H1 (cell line): ENCODE measurements at regions not wholly inside any gene's neighbourhood (a gene's known extent, or its start where the extent isn't known, plus 50 kb on each side); places are given as distances from the start of the nearest gene placed in this dataset.

Experiments used
- BCL11A ChIP-seq, 2 experiments: IDR thresholded peaks; one replicate each; pipeline ENCODE4 v1.6.1; 2011; ENCODE audit warnings: low read depth in 2 of 2, low read length in 2 of 2, mild to moderate bottlenecking in 2 of 2
- CTCF ChIP-seq, 3 experiments: IDR thresholded peaks; 1 replicate in 2 of 3; 2 replicates in 1 of 3; pipeline versions ENCODE4 v1.5.1 to v1.6.1; 2011; ENCODE audit warnings: low read length in 3 of 3, mild to moderate bottlenecking in 3 of 3, inconsistent platforms in 2 of 3, low read depth in 1 of 3, moderate library complexity in 1 of 3; ENCODE audit not compliant: insufficient read depth in 1 of 3; ENCODE audit errors: control extremely low read depth in 1 of 3
- EP300 ChIP-seq, 2 experiments: IDR thresholded peaks; 1 replicate in 1 of 2; 2 replicates in 1 of 2; pipeline ENCODE4 v1.6.1; 2011 to 2012; ENCODE audit warnings: low read depth in 2 of 2, low read length in 2 of 2, mild to moderate bottlenecking in 2 of 2, borderline replicate concordance in 1 of 2, inconsistent platforms in 1 of 2, moderate library complexity in 1 of 2
- NRF1 ChIP-seq: IDR thresholded peaks from 2 replicates; pipeline ENCODE4 v1.6.1; 2011; ENCODE audit warnings: mild to moderate bottlenecking, low read depth, low read length, improper control_type of control experiment
- POLR2AphosphoS5 ChIP-seq: IDR thresholded peaks from 2 replicates; pipeline ENCODE4 v1.6.1; 2011; ENCODE audit warnings: low read depth, low read length
- SP4 ChIP-seq: IDR thresholded peaks from 2 replicates; pipeline ENCODE4 v1.6.1; 2012; ENCODE audit warnings: low read length, inconsistent platforms

- no peak for TF ChIP-seq NRF1
- TF ChIP-seq POLR2AphosphoS5, result no peak
- TF ChIP-seq CTCF (IDR thresholded peaks at IDR 0.05; ENCODE audit: control extremely low read depth in 1 of 3, insufficient read depth in 1 of 3, low read depth in 1 of 3, low read length in 3 of 3), result no peak
- no peak for TF ChIP-seq SP4
- no peak for TF ChIP-seq BCL11A (IDR thresholded peaks at IDR 0.05; ENCODE audit: low read depth in 2 of 2, low read length in 2 of 2)
- no peak for TF ChIP-seq EP300 (IDR thresholded peaks at IDR 0.05; ENCODE audit: borderline replicate concordance in 1 of 2, low read depth in 2 of 2, low read length in 2 of 2)
Measured at GRCh38 chr2:239734436-239735005, 290.6 kb downstream of the NDUFA10 start.
